ENCODE measurements at regions not wholly inside any gene's neighbourhood (a gene's known extent, or its start where the extent isn't known, plus 50 kb on each side); places are given as distances from the start of the nearest gene placed in this dataset.

GRCh38 chr12:58645946-58646345 lies 274.4 kb downstream of the LRIG3 start:
- TF ChIP-seq CTCF (IDR thresholded peaks at IDR 0.05) (no peak), ZFX (IDR thresholded peaks at IDR 0.05; ENCODE audit: borderline replicate concordance) (no peak)
- no peak overlapping the region for H3K27ac ChIP-seq

GRCh38 chr12:58647495-58647894 lies 272.8 kb downstream of the LRIG3 start:
- no peak overlapping the region for H3K27ac ChIP-seq
- TF ChIP-seq CTCF (IDR thresholded peaks at IDR 0.05) (no peak), ZFX (IDR thresholded peaks at IDR 0.05; ENCODE audit: borderline replicate concordance) (no peak)

GRCh38 chr12:58648176-58648575 lies 272.1 kb downstream of the LRIG3 start:
- TF ChIP-seq CTCF (IDR thresholded peaks at IDR 0.05) (no peak), ZFX (IDR thresholded peaks at IDR 0.05; ENCODE audit: borderline replicate concordance) (no peak)

GRCh38 chr12:58651850-58652249 lies 268.5 kb downstream of the LRIG3 start:
- H3K27ac ChIP-seq, result no peak overlapping the region
- no peak for TF ChIP-seq CTCF (IDR thresholded peaks at IDR 0.05)
- TF ChIP-seq ZFX (IDR thresholded peaks at IDR 0.05; ENCODE audit: borderline replicate concordance), result no peak

More at GRCh38 chr12:58648176-58648575, 272.1 kb downstream of the LRIG3 start:
- H3K27ac ChIP-seq, result no peak overlapping the region

- TF ChIP-seq ZFX (IDR thresholded peaks at IDR 0.05; ENCODE audit: borderline replicate concordance), result no peak
- no peak for TF ChIP-seq CTCF (IDR thresholded peaks at IDR 0.05)
- no peak overlapping the region for H3K27ac ChIP-seq
Measured at GRCh38 chr12:58654021-58654420, 266.3 kb downstream of the LRIG3 start.

GRCh38 chr12:58655375-58655774 lies 264.9 kb downstream of the LRIG3 start:
- no peak overlapping the region for H3K27ac ChIP-seq
- TF ChIP-seq CTCF (IDR thresholded peaks at IDR 0.05) (no peak), ZFX (IDR thresholded peaks at IDR 0.05; ENCODE audit: borderline replicate concordance) (no peak)

GRCh38 chr12:58656254-58657009 lies 263.9 kb downstream of the LRIG3 start:
- no peak overlapping the region for H3K27ac ChIP-seq
- no peak for TF ChIP-seq CTCF (IDR thresholded peaks at IDR 0.05)
- TF ChIP-seq ZFX (IDR thresholded peaks at IDR 0.05; ENCODE audit: borderline replicate concordance), result no peak
